ENCODE measurements at regions not wholly inside any gene's neighbourhood (a gene's known extent, or its start where the extent isn't known, plus 50 kb on each side); places are given as distances from the start of the nearest gene placed in this dataset.

- TF ChIP-seq CTCF (IDR thresholded peaks at IDR 0.05) (no peak), POLR2A (IDR thresholded peaks at IDR 0.05) (no peak)
Measured at GRCh38 chr14:105737504-105738246, 211.3 kb downstream of the TMEM121 start.

Data from heart left ventricle (tissue), 13 donors.